Gastroesophageal sphincter (tissue), 4 donors: ENCODE measurements at regions not wholly inside any gene's neighbourhood (a gene's known extent, or its start where the extent isn't known, plus 50 kb on each side); places are given as distances from the start of the nearest gene placed in this dataset.
"Not testable (repeated sequence)": the region's sequence is repeated elsewhere in the genome, so short reads cannot be mapped to it uniquely, and the experiment has no call there.

ENCODE experiments used
- ATAC-seq: fragments of 150-250 bp; one replicate; pipeline ENCODE4 v1.9.1; 2016; ENCODE audit warnings: mild to moderate bottlenecking, moderate library complexity
- H3K27ac ChIP-seq, 4 donors: fragments of 200-600 bp; sonication (generic) in 3 of 4; 1 replicate in 3 of 4; 2 replicates in 1 of 4; pipeline ENCODE4 v1.5.1; 2016 to 2019
- H3K27me3 ChIP-seq: fragments of 200-600 bp; sonication (generic); one replicate; pipeline ENCODE4 v1.5.1; 2019
- H3K36me3 ChIP-seq, 2 donors: fragments of 200-600 bp; sonication (generic); one replicate each; pipeline ENCODE4 v1.5.1; 2019; ENCODE audit warnings: control low read depth in 1 of 2
- H3K4me1 ChIP-seq, 3 donors: fragments of 200-600 bp; sonication (generic); 1 replicate in 2 of 3; 2 replicates in 1 of 3; pipeline ENCODE4 v1.5.1; 2016 to 2019; ENCODE audit warnings: control low read depth in 2 of 3
- H3K4me3 ChIP-seq, 2 donors: fragments of 200-600 bp; sonication (generic); one replicate each; pipeline ENCODE4 v1.5.1; 2019; ENCODE audit warnings: mild to moderate bottlenecking in 1 of 2, moderate library complexity in 1 of 2
- H3K9me3 ChIP-seq, 3 donors: fragments of 200-600 bp; sonication (generic); one replicate each; pipeline ENCODE4 v1.5.1; 2017 to 2019; ENCODE audit warnings: control low read depth in 2 of 3
- EP300 ChIP-seq: sonication (generic); formaldehyde crosslinking; IDR thresholded peaks from one replicate; pipeline ENCODE4 v1.6.1; 2017; ENCODE audit warnings: antibody characterized with exemption, mild to moderate bottlenecking
- POLR2A ChIP-seq, 2 donors: fragments of 450-650 bp; IDR thresholded peaks; one replicate each; pipeline ENCODE4 v1.6.1; 2017; ENCODE audit warnings: antibody characterized with exemption in 2 of 2, mild to moderate bottlenecking in 2 of 2, moderate library complexity in 1 of 2
- POLR2AphosphoS5 ChIP-seq: sonication (generic); formaldehyde crosslinking; IDR thresholded peaks from one replicate; pipeline ENCODE4 v1.6.1; 2017; ENCODE audit warnings: antibody characterized with exemption
- WGBS, 2 donors: methylation state at CpG; one replicate each; pipeline ENCODE4 v1.1.5; 2018; ENCODE audit warnings: low coverage in 1 of 2; 5-methylcytosine and 5-hydroxymethylcytosine counted together
- TF ChIP-seq, protein P1 (sequence below), 4 experiments: fragments of 200-600 bp in 2 of 4; fragments of 450-650 bp in 2 of 4; sonication (generic) in 1 of 4; IDR thresholded peaks; one replicate each; pipeline ENCODE4 v1.5.1; 2017 to 2019; ENCODE audit warnings: antibody characterized with exemption in 4 of 4, mild to moderate bottlenecking in 2 of 4, moderate library complexity in 2 of 4

DNA sequence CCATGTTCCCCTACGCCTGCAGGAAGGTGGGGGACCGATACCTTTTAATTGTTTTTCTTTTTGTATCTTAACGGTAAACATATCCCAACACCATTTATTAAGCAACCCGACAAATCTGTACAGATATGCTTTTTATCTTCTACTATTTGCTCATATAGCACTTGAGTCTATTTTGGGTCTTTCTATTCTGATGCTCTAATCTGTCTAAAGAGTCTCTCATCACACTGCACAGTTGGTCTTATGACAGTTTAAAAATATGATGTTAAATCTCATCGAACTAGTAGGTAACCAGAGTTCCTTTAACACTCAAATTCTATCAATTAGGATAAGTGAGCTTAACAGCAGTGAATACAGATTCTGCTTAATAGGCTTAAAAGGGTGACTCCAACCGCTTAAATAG lies 111.6 kb downstream of the SOCS6 start:
- TF ChIP-seq, protein P1, sequence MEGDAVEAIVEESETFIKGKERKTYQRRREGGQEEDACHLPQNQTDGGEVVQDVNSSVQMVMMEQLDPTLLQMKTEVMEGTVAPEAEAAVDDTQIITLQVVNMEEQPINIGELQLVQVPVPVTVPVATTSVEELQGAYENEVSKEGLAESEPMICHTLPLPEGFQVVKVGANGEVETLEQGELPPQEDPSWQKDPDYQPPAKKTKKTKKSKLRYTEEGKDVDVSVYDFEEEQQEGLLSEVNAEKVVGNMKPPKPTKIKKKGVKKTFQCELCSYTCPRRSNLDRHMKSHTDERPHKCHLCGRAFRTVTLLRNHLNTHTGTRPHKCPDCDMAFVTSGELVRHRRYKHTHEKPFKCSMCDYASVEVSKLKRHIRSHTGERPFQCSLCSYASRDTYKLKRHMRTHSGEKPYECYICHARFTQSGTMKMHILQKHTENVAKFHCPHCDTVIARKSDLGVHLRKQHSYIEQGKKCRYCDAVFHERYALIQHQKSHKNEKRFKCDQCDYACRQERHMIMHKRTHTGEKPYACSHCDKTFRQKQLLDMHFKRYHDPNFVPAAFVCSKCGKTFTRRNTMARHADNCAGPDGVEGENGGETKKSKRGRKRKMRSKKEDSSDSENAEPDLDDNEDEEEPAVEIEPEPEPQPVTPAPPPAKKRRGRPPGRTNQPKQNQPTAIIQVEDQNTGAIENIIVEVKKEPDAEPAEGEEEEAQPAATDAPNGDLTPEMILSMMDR (IDR thresholded peaks at IDR 0.05): no peak
- TF ChIP-seq POLR2A (IDR thresholded peaks at IDR 0.05) (no peak), POLR2AphosphoS5 (no peak), EP300 (no peak)
- H3K27me3 ChIP-seq: no peaks in the 10 kb centered on the region
- H3K27ac ChIP-seq: no peak overlapping the region
- ATAC-seq: no peak
- no peaks in the 10 kb centered on the region for H3K36me3 ChIP-seq
- 72 to 77% methylated on average over 6 of the region's 6 CpGs for WGBS, 2 donors
- no peak overlapping the region for H3K4me3 ChIP-seq
- no peaks in the 10 kb centered on the region for H3K9me3 ChIP-seq
- no peaks in the 10 kb centered on the region for H3K4me1 ChIP-seq

DNA sequence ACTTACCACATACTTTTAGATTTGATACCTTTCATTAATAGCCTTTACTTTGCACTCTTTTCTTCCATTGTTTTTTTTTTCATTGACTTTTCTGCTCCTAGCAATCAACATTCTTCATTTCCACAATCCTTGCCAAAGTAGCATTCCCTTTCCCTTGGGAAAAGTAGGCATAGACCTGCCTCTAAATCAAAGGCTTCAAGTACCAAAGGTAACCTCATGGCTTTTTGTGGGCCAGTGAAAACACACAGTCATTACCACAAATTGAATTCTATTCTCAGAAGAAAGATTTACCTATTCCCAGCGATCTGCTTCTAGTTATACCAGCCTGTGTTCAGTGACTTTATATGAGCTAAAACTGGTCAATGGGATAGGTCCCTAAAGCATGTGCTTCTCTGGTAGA lies 109.2 kb downstream of the SOCS6 start:
- WGBS, 2 donors: 80 to 92% methylated on average over 1 of the region's 1 CpG
- H3K4me1 ChIP-seq: no peaks in the 10 kb centered on the region

DNA sequence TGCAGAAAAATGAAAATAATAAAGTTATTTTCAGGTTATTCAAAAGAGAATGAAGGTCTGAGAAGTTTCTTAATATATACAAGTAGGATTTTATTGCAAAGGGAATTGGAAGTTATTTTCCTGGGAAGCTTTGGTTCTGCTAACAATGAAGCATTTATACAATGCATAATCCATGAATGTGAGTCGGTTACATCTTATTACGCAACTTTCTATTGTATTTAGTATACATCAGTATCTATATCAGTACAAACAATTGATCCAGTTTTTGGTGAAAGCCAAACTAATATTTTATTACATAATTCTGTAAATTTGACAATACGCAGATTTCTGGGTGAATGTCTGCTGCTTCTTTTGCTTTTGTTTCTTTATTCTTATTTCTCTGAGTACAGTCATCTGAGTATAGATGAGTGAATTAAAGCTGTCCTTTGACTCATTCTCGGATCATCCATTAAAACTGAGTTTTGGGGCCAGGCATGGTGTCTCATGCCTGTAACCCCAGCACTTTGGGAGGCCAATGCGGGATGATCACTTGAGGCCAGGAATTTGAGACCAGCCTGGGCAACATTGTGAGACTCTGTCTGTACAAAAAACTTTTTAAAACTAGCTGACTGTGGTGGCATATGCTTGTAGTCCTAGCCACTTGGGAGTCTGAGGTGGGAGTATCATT lies 108.5 kb downstream of the SOCS6 start:
- WGBS, 2 donors: 88 to 90% methylated on average over 3 to 5 of the region's 5 CpGs

More for the DNA sequence above, 109.2 kb downstream of the SOCS6 start:
- ATAC-seq: no peak
- TF ChIP-seq EP300 (no peak), POLR2AphosphoS5 (no peak), POLR2A (IDR thresholded peaks at IDR 0.05) (no peak)
- TF ChIP-seq, protein P1 (IDR thresholded peaks at IDR 0.05): no peak
- Histone ChIP-seq H3K27me3 (no peaks in the 10 kb centered on the region), H3K9me3 (no peaks in the 10 kb centered on the region), H3K4me3 (no peak overlapping the region), H3K27ac (no peak overlapping the region), H3K36me3 (no peaks in the 10 kb centered on the region)

DNA sequence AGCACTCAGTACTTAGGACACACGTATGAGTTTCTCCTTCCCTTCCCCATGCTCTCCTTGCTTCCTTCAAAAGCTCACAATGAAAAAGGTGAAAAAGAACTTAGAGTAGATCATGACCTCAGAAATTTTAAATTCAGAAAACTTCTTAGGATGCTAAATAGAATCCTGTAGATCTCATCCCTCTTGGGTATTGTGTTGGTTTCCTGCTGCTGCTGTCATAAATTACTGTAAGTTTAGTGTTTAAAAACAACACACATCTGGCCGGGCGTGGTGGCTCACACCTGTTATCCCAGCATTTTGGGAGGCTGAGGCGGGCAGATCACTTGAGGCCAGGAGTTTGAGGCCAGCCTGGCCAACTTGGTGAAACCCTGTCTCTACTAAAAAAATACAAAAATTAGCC lies 106.9 kb downstream of the SOCS6 start:
- ATAC-seq, H3K9me3 ChIP-seq, H3K27me3 ChIP-seq, H3K4me1 ChIP-seq, H3K27ac ChIP-seq, H3K4me3 ChIP-seq, H3K36me3 ChIP-seq: not testable (repeated sequence)
- 71 to 97% methylated on average over 1 to 3 of the region's 4 CpGs for WGBS, 2 donors

More for the DNA sequence above, 108.5 kb downstream of the SOCS6 start:
- no peak for TF ChIP-seq POLR2AphosphoS5
- TF ChIP-seq, protein P1 (IDR thresholded peaks at IDR 0.05): no peak
- TF ChIP-seq EP300: no peak
- H3K27ac ChIP-seq: no peak overlapping the region
- no peaks in the 10 kb centered on the region for H3K36me3 ChIP-seq
- ATAC-seq: no peak
- no peaks in the 10 kb centered on the region for H3K9me3 ChIP-seq
- H3K4me1 ChIP-seq: no peaks in the 10 kb centered on the region
- no peak overlapping the region for H3K4me3 ChIP-seq
- no peaks in the 10 kb centered on the region for H3K27me3 ChIP-seq

DNA sequence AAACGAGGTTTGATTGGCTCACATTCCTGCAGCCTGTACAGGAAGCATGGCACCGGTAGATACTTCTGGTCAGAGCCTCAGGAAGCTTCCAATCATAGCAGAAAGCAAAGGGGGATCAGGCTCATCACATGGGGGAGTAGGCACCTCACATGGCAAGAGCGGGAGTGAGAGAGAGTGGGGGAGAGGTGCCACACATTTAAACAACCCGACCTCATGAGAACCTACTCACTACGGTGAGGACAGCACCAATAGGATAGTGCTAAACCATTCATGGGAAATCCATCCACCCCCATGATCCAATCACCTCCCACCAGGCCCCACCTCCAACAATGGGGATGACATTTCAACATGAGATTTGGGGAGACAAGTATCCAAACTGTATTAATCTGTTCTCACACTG lies 105.8 kb downstream of the SOCS6 start:
- H3K27me3 ChIP-seq: no peaks in the 10 kb centered on the region
- no peaks in the 10 kb centered on the region for H3K36me3 ChIP-seq
- no peak overlapping the region for H3K27ac ChIP-seq
- no peaks in the 10 kb centered on the region for H3K4me1 ChIP-seq
- ATAC-seq: no peak
- H3K9me3 ChIP-seq: no peaks in the 10 kb centered on the region
- H3K4me3 ChIP-seq: no peak overlapping the region
- WGBS, 2 donors: 79 to 82% methylated on average over 2 to 5 of the region's 5 CpGs
- TF ChIP-seq, protein P1 (IDR thresholded peaks at IDR 0.05): no peak
- TF ChIP-seq POLR2AphosphoS5: no peak
- no peak for TF ChIP-seq EP300
- TF ChIP-seq POLR2A (IDR thresholded peaks at IDR 0.05): no peak
